DND-41 (cell line): ENCODE measurements at regions not wholly inside any gene's neighbourhood (a gene's known extent, or its start where the extent isn't known, plus 50 kb on each side); places are given as distances from the start of the nearest gene placed in this dataset.

Experiments used
- ATAC-seq: fragments of 200-7000 bp; cut with Tn5 transposase; 3 replicates; pipeline ENCODE4 v1.9.1; 2021; ENCODE audit warnings: low read depth; ENCODE audit not compliant: insufficient read depth
- DNase-seq: peaks from one replicate; pipeline ENCODE4 v3.0.0-alpha.2; 2020
- H2AFZ ChIP-seq: 2 replicates; pipeline ENCODE4 v1.6.0; 2012; ENCODE audit warnings: low read depth, low read length
- H3K27ac ChIP-seq: 2 replicates; pipeline ENCODE4 v1.5.1; 2012; ENCODE audit warnings: low read length, inconsistent platforms
- H3K27me3 ChIP-seq: fragments of 200-600 bp; sonication (generic); 2 replicates; pipeline ENCODE4 v1.6.0; 2012; ENCODE audit warnings: low read length, mild to moderate bottlenecking, inconsistent platforms; ENCODE audit not compliant: insufficient read depth, poor library complexity
- H3K36me3 ChIP-seq: 2 replicates; pipeline ENCODE4 v1.5.1; 2012; ENCODE audit warnings: low read length, inconsistent platforms; ENCODE audit not compliant: insufficient read depth
- H3K4me1 ChIP-seq: 2 replicates; pipeline ENCODE4 v1.5.1; 2012; ENCODE audit warnings: mild to moderate bottlenecking, low read length; ENCODE audit not compliant: insufficient read depth
- H3K4me2 ChIP-seq: 2 replicates; pipeline ENCODE4 v1.6.0; 2012; ENCODE audit warnings: mild to moderate bottlenecking, moderate library complexity, low read length, inconsistent platforms; ENCODE audit not compliant: insufficient read depth
- H3K4me3 ChIP-seq, 2 experiments: fragments of 200-600 bp in 1 of 2; shearing (Covaris generic) in 1 of 2; 2 replicates each; pipeline ENCODE4 v1.5.1; 2012 to 2016; ENCODE audit warnings: inconsistent platforms in 2 of 2, low read length in 2 of 2, mild to moderate bottlenecking in 2 of 2, low read depth in 1 of 2, moderate library complexity in 1 of 2
- H3K79me2 ChIP-seq: 2 replicates; pipeline ENCODE4 v1.6.0; 2012; ENCODE audit warnings: low read length, inconsistent platforms; ENCODE audit not compliant: insufficient read depth
- H3K9ac ChIP-seq: 2 replicates; pipeline ENCODE4 v1.6.0; 2012; ENCODE audit warnings: low read depth, mild to moderate bottlenecking, inconsistent platforms, low read length, moderate library complexity
- H3K9me3 ChIP-seq: 2 replicates; pipeline ENCODE4 v1.5.1; 2012; ENCODE audit warnings: low read length, moderate library complexity, mild to moderate bottlenecking, inconsistent platforms; ENCODE audit not compliant: insufficient read depth, severe bottlenecking
- H4K20me1 ChIP-seq: 2 replicates; pipeline ENCODE4 v1.6.0; 2012; ENCODE audit warnings: low read length; ENCODE audit not compliant: insufficient read depth
- CTCF ChIP-seq: IDR thresholded peaks from 2 replicates; pipeline ENCODE4 v1.5.1; 2012; ENCODE audit warnings: borderline replicate concordance, low read length, moderate library complexity, mild to moderate bottlenecking; ENCODE audit not compliant: poor library complexity, severe bottlenecking; ENCODE audit errors: extremely low read depth
- EZH2 ChIP-seq: IDR thresholded peaks from 3 replicates; pipeline ENCODE4 v1.6.1; 2012; ENCODE audit warnings: borderline replicate concordance, low read depth, mild to moderate bottlenecking, moderate library complexity, low read length, inconsistent platforms; ENCODE audit not compliant: severe bottlenecking

- TF ChIP-seq CTCF (no peak), EZH2 (no peak)
- H3K79me2 ChIP-seq: no peaks in the 10 kb centered on the region
- no peaks in the 10 kb centered on the region for H3K4me1 ChIP-seq
- H2AFZ ChIP-seq: no peak overlapping the region
- H4K20me1 ChIP-seq: no peaks in the 10 kb centered on the region
- no peaks in the 10 kb centered on the region for H3K9me3 ChIP-seq
- H3K27me3 ChIP-seq: no peaks in the 10 kb centered on the region
- ATAC-seq (no peak), DNase-seq (no peak)
- no peak overlapping the region for H3K27ac ChIP-seq
- no peak overlapping the region for H3K4me2 ChIP-seq
- H3K36me3 ChIP-seq: no peaks in the 10 kb centered on the region
- H3K4me3 ChIP-seq: no peak overlapping the region
- no peak overlapping the region for H3K9ac ChIP-seq
These were observed 405.4 kb downstream of the DMAC1 start for GRCh38 chr9:7394002-7394774.

GRCh38 chr9:7392148-7392547 lies 407.4 kb downstream of the DMAC1 start:
- Histone ChIP-seq H2AFZ (no peak overlapping the region), H3K4me2 (no peak overlapping the region), H3K36me3 (no peaks in the 10 kb centered on the region), H4K20me1 (no peaks in the 10 kb centered on the region), H3K27me3 (no peaks in the 10 kb centered on the region), H3K9me3 (no peaks in the 10 kb centered on the region), H3K79me2 (no peaks in the 10 kb centered on the region), H3K27ac (no peak overlapping the region), H3K4me1 (no peaks in the 10 kb centered on the region), H3K4me3 (no peak overlapping the region), H3K9ac (no peak overlapping the region)
- no peak for ATAC-seq
- TF ChIP-seq CTCF (no peak), EZH2 (no peak)
- no peak for DNase-seq

GRCh38 chr9:7388755-7389154 lies 410.8 kb downstream of the DMAC1 start:
- H2AFZ ChIP-seq: no peak overlapping the region
- DNase-seq (no peak), ATAC-seq (no peak)
- no peaks in the 10 kb centered on the region for H3K79me2 ChIP-seq
- no peaks in the 10 kb centered on the region for H3K36me3 ChIP-seq
- no peaks in the 10 kb centered on the region for H3K9me3 ChIP-seq
- no peak overlapping the region for H3K9ac ChIP-seq
- H4K20me1 ChIP-seq: no peaks in the 10 kb centered on the region
- no peak overlapping the region for H3K27ac ChIP-seq
- H3K4me1 ChIP-seq: no peaks in the 10 kb centered on the region
- H3K4me2 ChIP-seq: no peak overlapping the region
- no peak for TF ChIP-seq CTCF
- TF ChIP-seq EZH2: no peak
- no peaks in the 10 kb centered on the region for H3K27me3 ChIP-seq
- H3K4me3 ChIP-seq: no peak overlapping the region
